GM23338 (cell line): ENCODE measurements at regions not wholly inside any gene's neighbourhood (a gene's known extent, or its start where the extent isn't known, plus 50 kb on each side); places are given as distances from the start of the nearest gene placed in this dataset.

ENCODE experiments used
- EZH2phosphoT487 ChIP-seq: fragments of 200-600 bp; sonication (generic); IDR thresholded peaks from one replicate; pipeline ENCODE4 v1.8.1; 2018; ENCODE audit warnings: antibody characterized with exemption; ENCODE audit not compliant: unreplicated experiment
- POLR2AphosphoS5 ChIP-seq: IDR thresholded peaks from 2 replicates; pipeline ENCODE4 v1.6.1; 2016; ENCODE audit warnings: antibody characterized with exemption, low read depth
- TF ChIP-seq, protein P1 (sequence below), 2 experiments: fragments of 200-600 bp in 1 of 2; sonication (generic) in 1 of 2; conservative IDR thresholded peaks; 2 replicates each; pipeline versions ENCODE4 v1.5.1 to v1.6.1; 2016 to 2017; ENCODE audit warnings: antibody characterized with exemption in 2 of 2, low read depth in 2 of 2, mild to moderate bottlenecking in 2 of 2, moderate library complexity in 1 of 2

- no peak for TF ChIP-seq POLR2AphosphoS5
- no peak for TF ChIP-seq EZH2phosphoT487
- TF ChIP-seq, protein P1, sequence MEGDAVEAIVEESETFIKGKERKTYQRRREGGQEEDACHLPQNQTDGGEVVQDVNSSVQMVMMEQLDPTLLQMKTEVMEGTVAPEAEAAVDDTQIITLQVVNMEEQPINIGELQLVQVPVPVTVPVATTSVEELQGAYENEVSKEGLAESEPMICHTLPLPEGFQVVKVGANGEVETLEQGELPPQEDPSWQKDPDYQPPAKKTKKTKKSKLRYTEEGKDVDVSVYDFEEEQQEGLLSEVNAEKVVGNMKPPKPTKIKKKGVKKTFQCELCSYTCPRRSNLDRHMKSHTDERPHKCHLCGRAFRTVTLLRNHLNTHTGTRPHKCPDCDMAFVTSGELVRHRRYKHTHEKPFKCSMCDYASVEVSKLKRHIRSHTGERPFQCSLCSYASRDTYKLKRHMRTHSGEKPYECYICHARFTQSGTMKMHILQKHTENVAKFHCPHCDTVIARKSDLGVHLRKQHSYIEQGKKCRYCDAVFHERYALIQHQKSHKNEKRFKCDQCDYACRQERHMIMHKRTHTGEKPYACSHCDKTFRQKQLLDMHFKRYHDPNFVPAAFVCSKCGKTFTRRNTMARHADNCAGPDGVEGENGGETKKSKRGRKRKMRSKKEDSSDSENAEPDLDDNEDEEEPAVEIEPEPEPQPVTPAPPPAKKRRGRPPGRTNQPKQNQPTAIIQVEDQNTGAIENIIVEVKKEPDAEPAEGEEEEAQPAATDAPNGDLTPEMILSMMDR (conservative IDR thresholded peaks at IDR 0.05; ENCODE audit: low read depth in 2 of 2): no peak
Observed at GRCh38 chr3:191634902-191635301, 173.9 kb downstream of the PYDC2 start.
